Bronchial epithelial cell (primary cell): ENCODE measurements at regions not wholly inside any gene's neighbourhood (a gene's known extent, or its start where the extent isn't known, plus 50 kb on each side); places are given as distances from the start of the nearest gene placed in this dataset.

Source experiments
- DNase-seq: peaks from one replicate; pipeline ENCODE4 v3.0.0-alpha.2; 2010; ENCODE audit warnings: low read depth
- FAIRE-seq: peaks from 2 replicates; lab custom pipeline; 2011; peaks lifted over from hg19 to GRCh38; lab: Jason Lieb, UNC
- H3K27me3 ChIP-seq: 2 replicates; pipeline ENCODE4 v1.5.1; 2011; ENCODE audit warnings: low read length; ENCODE audit not compliant: control insufficient read depth, insufficient read depth
- H3K36me3 ChIP-seq: 2 replicates; pipeline ENCODE4 v1.5.1; 2011; ENCODE audit warnings: low read length; ENCODE audit not compliant: control insufficient read depth, insufficient read depth
- H3K4me3 ChIP-seq: 2 replicates; pipeline ENCODE4 v1.5.1; 2011; ENCODE audit warnings: mild to moderate bottlenecking, low read depth, low read length, control low read depth
- TF ChIP-seq, protein P1 (sequence below): IDR thresholded peaks from 2 replicates; pipeline ENCODE4 v1.5.1; 2011; ENCODE audit warnings: mild to moderate bottlenecking, moderate library complexity, low read length, control low read depth, inconsistent platforms; ENCODE audit not compliant: insufficient read depth, severe bottlenecking

DNA sequence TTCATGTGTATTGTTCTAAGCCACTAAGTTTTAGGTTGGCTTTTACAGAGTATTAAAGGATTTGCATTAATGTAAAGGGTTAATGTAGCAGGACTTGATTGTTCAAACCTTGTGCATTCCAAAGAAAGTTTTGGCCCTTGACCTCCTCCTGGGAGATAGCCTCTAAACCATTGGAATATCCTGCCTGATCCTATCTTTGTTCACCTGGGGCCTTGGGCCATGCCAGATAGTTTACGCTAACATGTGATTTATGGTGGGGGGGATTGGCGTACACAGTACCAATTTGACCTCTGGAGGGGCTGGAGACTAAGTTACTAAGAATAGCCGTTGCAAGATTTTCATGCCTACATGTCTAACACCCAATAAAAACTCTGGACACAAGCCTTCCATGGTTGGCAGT is 1002.7 kb upstream of the PABPC4L start:
- Histone ChIP-seq H3K4me3 (no peak overlapping the region), H3K27me3 (no peaks in the 10 kb centered on the region), H3K36me3 (no peaks in the 10 kb centered on the region)
- DNase-seq (no peak), FAIRE-seq (no peak)
- TF ChIP-seq, protein P1, sequence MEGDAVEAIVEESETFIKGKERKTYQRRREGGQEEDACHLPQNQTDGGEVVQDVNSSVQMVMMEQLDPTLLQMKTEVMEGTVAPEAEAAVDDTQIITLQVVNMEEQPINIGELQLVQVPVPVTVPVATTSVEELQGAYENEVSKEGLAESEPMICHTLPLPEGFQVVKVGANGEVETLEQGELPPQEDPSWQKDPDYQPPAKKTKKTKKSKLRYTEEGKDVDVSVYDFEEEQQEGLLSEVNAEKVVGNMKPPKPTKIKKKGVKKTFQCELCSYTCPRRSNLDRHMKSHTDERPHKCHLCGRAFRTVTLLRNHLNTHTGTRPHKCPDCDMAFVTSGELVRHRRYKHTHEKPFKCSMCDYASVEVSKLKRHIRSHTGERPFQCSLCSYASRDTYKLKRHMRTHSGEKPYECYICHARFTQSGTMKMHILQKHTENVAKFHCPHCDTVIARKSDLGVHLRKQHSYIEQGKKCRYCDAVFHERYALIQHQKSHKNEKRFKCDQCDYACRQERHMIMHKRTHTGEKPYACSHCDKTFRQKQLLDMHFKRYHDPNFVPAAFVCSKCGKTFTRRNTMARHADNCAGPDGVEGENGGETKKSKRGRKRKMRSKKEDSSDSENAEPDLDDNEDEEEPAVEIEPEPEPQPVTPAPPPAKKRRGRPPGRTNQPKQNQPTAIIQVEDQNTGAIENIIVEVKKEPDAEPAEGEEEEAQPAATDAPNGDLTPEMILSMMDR = no peak

DNA sequence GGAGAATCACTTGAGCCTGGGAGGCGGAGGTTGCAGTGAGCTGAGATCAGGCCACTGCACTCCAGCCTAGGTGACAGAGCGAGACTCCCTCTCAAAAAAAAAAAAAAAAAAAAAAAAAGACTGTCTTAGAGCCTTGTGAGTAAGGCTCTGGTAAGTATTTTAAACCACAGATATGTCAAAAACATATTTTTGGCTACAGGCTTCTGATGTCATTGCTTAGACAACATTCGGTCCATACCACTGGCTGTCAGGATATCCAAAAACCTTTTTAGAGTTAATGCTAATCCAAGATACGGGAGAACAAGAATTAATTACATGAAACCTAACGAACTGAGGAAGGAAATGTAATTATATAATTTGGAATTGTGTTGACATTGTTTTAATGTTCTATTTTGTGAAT is 999.5 kb upstream of the PABPC4L start:
- Histone ChIP-seq H3K4me3 (no peak overlapping the region), H3K36me3 (no peaks in the 10 kb centered on the region), H3K27me3 (no peaks in the 10 kb centered on the region)
- TF ChIP-seq, protein P1 = no peak
- FAIRE-seq (no peak), DNase-seq (no peak)

DNA sequence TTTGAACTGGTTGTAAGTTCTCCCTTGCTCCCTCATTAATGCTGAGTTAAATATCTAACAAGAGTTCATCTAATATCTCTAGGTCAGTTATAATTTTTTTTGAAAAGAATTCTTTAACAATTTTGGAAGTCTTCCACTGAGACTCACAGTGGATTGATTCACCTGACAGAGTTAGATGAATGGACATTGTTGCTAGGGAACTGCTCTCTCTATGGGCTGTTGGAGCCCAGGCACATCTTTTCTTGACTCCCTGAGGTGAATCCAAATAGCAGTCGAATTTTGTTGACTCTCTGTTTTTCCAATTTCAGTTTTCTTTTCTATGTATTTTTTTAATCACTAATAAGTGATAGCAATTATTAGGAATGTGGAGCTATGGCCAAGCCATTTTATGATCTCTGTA is 996.1 kb upstream of the PABPC4L start:
- no peaks in the 10 kb centered on the region for H3K36me3 ChIP-seq
- FAIRE-seq (no peak), DNase-seq (no peak)
- no peaks in the 10 kb centered on the region for H3K27me3 ChIP-seq
- TF ChIP-seq, protein P1 = no peak
- H3K4me3 ChIP-seq = no peak overlapping the region

DNA sequence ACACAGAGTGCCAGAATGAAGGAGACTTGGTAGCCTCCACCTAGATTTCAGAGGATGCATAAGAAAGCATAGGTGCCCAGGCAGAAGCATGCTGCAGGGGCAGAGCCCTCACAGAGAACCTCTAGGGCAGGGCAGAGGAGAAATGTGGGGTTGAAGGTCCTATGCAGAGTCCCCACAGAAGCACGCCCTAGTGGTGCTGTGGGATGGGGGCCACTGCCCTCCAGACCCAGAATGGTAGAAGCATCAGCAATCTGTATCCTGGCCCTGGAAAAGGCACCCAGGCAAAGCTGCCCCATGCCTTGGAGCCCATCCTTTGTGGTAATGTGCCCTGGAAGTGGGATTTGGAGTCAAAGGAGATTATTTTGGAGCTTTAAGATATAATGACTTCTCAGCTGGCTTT is 992.9 kb upstream of the PABPC4L start:
- no peak for DNase-seq

DNA sequence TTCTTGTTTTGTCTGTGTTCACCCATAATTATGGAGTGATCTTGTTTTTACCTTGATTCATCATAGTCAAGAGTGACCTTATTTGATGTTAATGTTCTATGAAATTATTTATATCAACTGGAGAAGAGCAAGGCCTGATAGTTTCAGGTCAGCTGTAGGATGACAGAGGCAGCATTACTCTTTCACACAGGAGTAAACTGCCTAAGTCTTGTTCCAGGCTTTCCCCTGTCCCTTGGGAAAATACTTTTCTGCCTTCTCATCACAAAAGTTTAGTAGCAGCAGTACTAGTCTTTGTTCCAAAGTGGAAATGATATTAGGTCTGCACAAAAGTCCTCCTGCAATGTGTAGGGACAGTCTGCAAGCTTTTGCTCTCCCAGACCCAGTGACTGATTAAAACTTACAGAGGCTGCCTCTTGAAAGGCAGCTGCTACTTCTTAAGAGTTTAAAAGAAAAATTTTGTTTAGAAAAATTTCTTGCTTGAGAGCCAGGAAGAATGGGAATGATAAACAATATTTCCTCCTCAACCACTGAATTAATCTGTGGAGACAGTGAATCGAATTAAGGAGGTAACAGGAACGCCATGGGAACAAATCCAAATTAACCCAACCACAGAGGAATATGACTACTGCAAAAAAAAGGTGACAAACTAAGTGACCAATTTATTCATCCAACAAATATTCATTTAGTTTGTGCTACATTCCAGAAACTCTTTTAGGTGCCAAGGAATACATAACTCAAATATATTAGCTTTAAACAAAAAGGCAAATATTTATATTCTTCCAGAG is 991.4 kb upstream of the PABPC4L start:
- FAIRE-seq (no peak), DNase-seq (no peak)
- no peak overlapping the region for H3K4me3 ChIP-seq
- no peaks in the 10 kb centered on the region for H3K27me3 ChIP-seq
- TF ChIP-seq, protein P1 = no peak
- no peaks in the 10 kb centered on the region for H3K36me3 ChIP-seq

More for the DNA sequence above, 992.9 kb upstream of the PABPC4L start:
- Histone ChIP-seq H3K36me3 (no peaks in the 10 kb centered on the region), H3K27me3 (no peaks in the 10 kb centered on the region), H3K4me3 (no peak overlapping the region)
- FAIRE-seq = no peak
- TF ChIP-seq, protein P1 = no peak

DNA sequence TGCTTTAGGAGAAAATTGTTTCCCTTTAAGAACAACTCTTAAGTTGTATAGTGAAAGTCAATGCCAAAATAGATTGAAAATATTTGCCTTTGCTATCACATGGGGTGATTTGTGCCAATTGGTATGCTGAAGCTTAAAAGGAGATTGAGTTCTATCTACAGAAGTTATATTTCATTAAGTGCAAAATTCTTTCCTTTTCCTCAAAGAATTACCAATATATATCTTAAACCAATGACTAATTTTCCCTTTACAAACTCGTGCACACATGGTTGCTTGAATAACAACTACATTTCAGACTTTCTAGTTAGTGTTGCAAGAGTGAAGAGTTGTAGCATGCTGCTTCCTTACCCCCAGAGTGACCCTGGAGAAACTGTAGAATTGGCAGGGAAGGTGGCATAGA is 990.0 kb upstream of the PABPC4L start:
- TF ChIP-seq, protein P1 = no peak
- Histone ChIP-seq H3K27me3 (no peaks in the 10 kb centered on the region), H3K4me3 (no peak overlapping the region), H3K36me3 (no peaks in the 10 kb centered on the region)
- DNase-seq (no peak), FAIRE-seq (no peak)
